Activated CD4-positive, alpha-beta T cell treated with anti-CD3 and anti-CD28 coated beads for 48 hours (primary cell): ENCODE measurements at regions not wholly inside any gene's neighbourhood (a gene's known extent, or its start where the extent isn't known, plus 50 kb on each side); places are given as distances from the start of the nearest gene placed in this dataset.
A peak's percentile ranks its signal among the peaks of the same experiment; 100 is the strongest.

ENCODE experiments used
- DNase-seq: peaks from one replicate; pipeline ENCODE4 v3.0.0-alpha.2; 2020

- DNase-seq = no peak
These were observed 79.0 kb upstream of the NKD1 start for GRCh38 chr16:50469121-50469743.

- DNase-seq = no peak
These were observed 79.5 kb upstream of the NKD1 start for GRCh38 chr16:50468749-50469078.

- DNase-seq = peak; percentile 45
These were observed 80.0 kb upstream of the NKD1 start for GRCh38 chr16:50467943-50468748.

GRCh38 chr16:50467559-50467942, 80.6 kb upstream of the NKD1 start:
- DNase-seq = no peak

GRCh38 chr16:50466170-50466569, 82.0 kb upstream of the NKD1 start:
- no peak for DNase-seq

GRCh38 chr16:50464325-50465290, 83.6 kb upstream of the NKD1 start:
- no peak for DNase-seq

- DNase-seq = no peak
These were observed 84.4 kb upstream of the NKD1 start for GRCh38 chr16:50463581-50464324.

GRCh38 chr16:50462793-50463507, 85.2 kb upstream of the NKD1 start:
- no peak for DNase-seq

GRCh38 chr16:50461400-50461760, 86.8 kb upstream of the NKD1 start:
- DNase-seq = no peak

GRCh38 chr16:50460538-50461399, 87.4 kb upstream of the NKD1 start:
- DNase-seq = no peak

- DNase-seq = no peak
These were observed 88.6 kb upstream of the NKD1 start for GRCh38 chr16:50459496-50460080.

GRCh38 chr16:50458667-50459495, 89.3 kb upstream of the NKD1 start:
- no peak for DNase-seq

- DNase-seq = no peak
These were observed 89.2 kb upstream of the BRD7 start for GRCh38 chr16:50457979-50458491.

GRCh38 chr16:50457423-50457822, 88.6 kb upstream of the BRD7 start:
- DNase-seq = peak; percentile 20

- no peak for DNase-seq
These were observed 86.6 kb upstream of the BRD7 start for GRCh38 chr16:50455288-50455845.

GRCh38 chr16:50453446-50453845, 84.7 kb upstream of the BRD7 start:
- no peak for DNase-seq

GRCh38 chr16:50451951-50452508, 83.2 kb upstream of the BRD7 start:
- DNase-seq = no peak

GRCh38 chr16:50450957-50451356, 82.2 kb upstream of the BRD7 start:
- DNase-seq = no peak

- DNase-seq = no peak
These were observed 81.0 kb upstream of the BRD7 start for GRCh38 chr16:50449800-50450199.
